Esophagus squamous epithelium (tissue), 4 donors: ENCODE measurements at regions not wholly inside any gene's neighbourhood (a gene's known extent, or its start where the extent isn't known, plus 50 kb on each side); places are given as distances from the start of the nearest gene placed in this dataset.

Source experiments
- CTCF ChIP-seq, 6 experiments: fragments of 450-650 bp in 4 of 6; fragments of 200-600 bp in 2 of 6; sonication (generic) in 2 of 6; IDR thresholded peaks; one replicate each; pipeline ENCODE4 v1.5.1; 2016 to 2019; ENCODE audit warnings: antibody characterized with exemption in 6 of 6, mild to moderate bottlenecking in 4 of 6, moderate library complexity in 4 of 6
- POLR2A ChIP-seq, 4 donors: fragments of 450-650 bp; IDR thresholded peaks; one replicate each; pipeline ENCODE4 v1.6.1; 2017; ENCODE audit warnings: antibody characterized with exemption in 4 of 4, mild to moderate bottlenecking in 4 of 4, moderate library complexity in 3 of 4

GRCh38 chr2:194332799-194333490 is 1324.1 kb upstream of the SLC39A10 start:
- TF ChIP-seq CTCF (IDR thresholded peaks at IDR 0.05) (no peak), POLR2A (IDR thresholded peaks at IDR 0.05) (no peak)
